Tongue (tissue), 1 donor: ENCODE measurements at regions not wholly inside any gene's neighbourhood (a gene's known extent, or its start where the extent isn't known, plus 50 kb on each side); places are given as distances from the start of the nearest gene placed in this dataset.
A peak's percentile ranks its signal among the peaks of the same experiment; 100 is the strongest.

Experiments
- DNase-seq: peaks from one replicate; pipeline ENCODE4 v3.0.0-alpha.2; 2015

DNA sequence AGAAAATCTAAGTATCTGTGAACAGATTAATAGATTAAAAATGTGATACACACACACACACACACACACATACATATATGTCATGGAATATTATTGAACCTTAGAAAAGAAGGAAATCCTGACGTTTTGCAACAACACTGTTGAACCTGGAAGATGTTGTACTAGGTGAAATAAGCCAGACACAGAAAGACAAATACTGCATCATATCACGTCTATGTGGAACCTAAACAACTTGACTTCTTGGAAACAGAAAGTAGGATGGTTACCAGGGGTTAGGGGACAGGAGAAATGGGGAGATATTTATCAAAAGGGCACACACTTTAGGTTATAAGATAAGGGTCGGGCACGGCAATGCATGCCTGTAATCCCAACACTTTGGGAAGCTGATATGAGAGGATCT, 698.4 kb upstream of the ID2 start:
- DNase-seq: no peak

DNA sequence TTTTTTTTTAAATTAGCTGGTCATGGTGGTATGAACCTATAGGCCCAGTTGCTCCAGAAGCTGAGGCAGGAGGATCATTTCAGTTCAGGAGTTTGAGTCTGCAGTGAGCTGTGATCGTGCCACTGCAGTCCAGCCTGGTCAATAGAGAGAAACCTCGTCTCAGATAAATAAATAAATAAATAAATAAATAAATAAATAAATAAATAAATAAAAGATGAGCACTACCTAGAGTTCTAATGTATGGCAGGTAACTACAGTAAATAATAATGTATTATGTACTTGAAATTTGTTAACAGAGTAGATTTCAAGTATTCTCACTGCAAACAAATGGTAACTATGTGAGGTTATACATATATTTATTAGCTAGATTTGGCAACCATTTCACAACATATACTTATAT, 697.9 kb upstream of the ID2 start:
- no peak for DNase-seq

DNA sequence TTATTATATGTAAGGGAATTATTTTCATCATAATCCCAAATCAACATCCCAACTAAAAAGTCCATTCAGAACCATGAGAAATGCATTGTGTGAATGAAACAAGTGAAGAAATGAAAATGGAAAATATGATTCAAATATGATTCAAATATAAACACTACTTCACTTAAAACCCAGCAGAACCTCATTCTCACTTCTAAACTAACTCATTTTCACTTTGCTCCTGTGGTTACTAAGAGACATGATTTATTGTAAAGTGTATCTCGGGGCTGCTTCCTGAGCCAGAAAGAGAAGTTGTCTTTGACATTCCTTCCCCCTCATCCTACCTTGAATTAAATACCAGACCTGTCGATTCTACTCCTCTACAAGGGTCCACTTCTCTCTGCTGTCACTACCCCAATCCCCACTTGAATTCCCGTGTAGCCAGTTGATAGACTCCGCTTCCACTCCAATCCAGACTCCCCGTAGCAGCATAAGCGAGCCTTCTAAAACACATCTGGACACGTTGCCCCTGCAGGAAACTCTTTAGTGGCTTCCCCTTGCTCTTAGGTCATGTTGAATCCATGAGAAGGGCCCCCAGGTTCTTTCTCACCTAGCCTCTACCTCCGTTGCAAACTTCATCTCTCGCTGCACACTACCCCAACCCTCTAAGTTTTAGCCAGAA, 697.0 kb upstream of the ID2 start:
- no peak for DNase-seq

DNA sequence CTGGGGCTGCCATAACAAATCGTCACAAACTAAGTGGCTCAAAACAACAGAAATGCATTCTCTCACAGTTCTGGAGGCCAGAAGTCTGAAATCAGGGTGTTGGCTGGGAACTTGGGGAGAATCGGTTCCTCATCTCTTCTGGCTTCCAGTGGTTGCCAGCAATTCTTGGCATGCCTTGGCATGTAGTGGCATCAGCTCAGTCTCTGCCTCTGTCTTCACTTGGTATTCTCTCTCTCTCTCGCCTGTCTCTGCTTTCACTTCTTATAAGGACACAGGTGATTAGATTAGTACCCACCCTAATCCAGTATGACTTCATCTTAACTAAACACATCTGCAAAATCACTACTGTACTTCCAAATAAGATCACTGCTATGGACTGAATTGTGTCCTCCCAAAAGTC, 695.4 kb upstream of the ID2 start:
- no peak for DNase-seq

DNA sequence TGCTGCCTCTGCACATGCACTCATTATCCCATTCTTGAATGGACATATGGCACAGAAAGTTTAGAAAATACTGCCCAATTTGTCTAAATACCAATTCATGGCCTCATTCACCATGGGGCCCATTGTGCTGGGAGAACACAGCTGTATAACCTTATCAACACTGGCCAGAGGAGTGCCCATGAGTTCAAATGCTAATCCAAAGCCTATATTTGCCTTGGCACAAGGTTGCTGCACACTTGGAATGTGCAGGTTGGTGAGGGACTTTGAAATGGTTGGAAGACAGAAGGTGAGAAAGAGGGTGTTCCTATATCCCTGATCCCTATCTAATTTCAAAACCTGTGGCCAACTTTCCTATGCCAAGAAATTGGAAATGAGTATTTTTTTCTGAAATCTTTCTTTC, 693.9 kb upstream of the ID2 start:
- no peak for DNase-seq

DNA sequence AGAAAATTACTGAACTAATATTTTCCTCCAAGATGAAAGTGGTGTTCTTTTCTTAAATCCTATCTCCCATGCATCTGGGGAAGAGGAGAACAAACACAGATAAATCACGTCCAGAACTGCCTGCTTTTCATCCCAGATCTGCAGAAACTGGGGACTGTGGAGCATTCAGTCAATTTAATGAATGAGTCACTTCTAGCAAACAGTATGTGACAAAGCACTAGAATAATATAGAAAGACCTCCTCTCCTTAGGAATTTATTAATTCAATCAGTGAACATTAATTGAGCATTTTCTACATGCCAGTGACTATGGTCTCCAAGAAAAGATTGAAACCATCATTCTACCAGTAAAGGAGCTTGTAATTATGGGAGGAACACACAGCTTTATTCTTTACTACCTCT, 693.4 kb upstream of the ID2 start:
- no peak for DNase-seq

DNA sequence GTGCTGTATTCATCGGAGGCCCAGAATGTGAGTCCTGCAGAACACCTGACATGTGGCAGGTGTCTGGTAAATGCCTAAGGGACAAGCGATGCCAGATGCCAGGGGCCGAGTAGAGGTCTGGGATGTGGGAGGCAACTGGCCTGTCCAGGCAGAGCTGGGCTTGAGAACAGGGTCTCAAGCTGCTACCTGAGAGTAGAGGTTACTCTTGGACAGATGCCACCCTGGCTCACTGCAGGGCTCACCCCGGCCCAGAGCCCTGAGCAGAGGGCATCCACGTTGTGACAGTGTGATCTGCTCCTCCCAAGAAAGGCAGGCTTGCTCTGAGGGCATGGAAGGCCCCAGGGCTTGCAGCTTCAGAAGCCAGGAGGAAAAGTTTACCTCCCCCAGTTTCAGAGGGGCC, 692.0 kb upstream of the ID2 start:
- no peak for DNase-seq

DNA sequence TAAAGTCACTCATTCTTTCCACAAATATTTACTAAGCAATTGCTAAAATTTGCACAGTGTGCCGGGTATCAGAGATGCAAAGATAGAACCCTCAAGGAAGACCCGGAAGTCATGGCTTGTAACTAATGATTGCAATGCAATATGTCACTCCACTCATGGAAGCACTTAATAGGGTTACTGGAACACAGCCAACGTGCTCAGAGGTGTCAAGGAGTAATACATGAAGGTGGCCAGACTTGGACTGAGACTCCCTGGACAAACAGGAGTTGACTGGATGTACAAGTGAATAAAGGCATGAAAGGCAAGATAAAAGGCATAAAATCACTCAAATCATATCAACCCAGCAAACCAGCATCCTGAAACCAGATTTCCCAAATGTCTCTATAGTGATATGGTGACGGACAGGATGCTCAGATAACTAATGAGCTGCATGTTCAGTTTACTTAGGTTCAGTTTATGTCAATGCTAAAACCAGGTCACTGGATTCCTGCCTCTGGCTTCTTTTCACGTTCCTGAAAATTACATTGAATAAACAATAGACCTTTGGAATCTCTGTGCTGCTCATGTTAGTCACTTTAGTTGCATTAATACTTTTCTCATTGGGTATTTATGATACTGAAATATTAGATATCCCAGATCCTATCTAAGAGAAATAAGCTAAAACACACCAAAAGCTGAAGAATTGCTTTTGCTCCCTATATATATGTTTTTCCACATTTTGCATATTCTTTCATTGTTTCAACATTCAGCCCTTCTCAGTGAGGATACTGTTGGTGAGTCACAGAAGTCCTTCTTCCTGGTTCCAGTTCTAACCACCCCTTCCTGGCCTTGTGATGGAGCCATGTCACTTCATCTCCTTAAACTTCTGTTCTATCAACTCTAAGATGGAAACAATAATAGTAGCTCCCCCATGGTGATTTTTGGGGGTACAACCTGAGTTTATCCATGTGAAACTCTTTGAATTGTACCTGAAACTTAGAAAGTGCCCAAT, 688.9 kb upstream of the ID2 start:
- no peak for DNase-seq

DNA sequence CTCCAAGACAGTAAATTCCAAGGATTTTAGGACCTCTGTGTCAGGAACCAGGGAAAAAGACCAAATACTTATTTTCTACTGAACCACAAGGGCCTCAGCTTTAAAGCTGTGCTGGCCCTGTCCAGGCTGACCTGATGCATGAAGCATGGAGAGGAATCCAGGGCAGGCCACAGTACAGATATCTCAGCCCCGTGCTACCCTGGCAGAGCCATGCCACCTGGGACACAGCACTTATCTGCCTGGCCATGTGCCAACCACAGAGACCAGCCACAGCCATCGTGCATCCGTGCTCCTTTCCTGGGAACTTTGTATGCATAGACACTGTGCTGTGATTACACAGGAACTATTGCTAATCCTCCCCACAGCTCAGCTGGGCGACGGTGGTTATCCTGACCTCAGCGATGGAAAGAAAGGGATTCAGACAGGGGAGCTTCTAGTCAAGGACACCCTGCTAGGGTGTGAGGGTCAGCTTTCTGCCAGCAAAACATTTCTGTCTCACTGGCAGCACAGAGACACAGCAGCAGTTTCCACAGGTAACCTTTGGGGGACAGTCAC, 687.4 kb upstream of the ID2 start:
- DNase-seq: peak; percentile 45

DNA sequence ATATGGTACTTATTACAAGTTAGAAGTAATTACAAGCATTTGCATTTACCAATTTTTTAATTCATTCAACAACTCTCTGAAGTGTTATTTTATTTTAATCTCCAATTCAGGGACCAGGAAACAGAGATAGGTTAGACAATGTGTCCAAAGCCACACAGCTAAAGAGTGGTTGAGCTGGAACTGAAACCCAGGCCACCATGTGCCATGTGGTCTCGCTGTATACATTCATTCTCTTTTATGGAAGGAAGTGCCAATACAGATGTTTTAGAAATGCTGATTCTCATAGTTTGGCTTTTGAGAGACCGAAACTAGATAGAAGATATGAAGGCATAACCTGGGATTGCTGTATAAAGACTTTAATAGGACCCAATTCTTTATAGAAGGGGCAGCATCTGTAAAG, 684.6 kb upstream of the ID2 start:
- DNase-seq: no peak

DNA sequence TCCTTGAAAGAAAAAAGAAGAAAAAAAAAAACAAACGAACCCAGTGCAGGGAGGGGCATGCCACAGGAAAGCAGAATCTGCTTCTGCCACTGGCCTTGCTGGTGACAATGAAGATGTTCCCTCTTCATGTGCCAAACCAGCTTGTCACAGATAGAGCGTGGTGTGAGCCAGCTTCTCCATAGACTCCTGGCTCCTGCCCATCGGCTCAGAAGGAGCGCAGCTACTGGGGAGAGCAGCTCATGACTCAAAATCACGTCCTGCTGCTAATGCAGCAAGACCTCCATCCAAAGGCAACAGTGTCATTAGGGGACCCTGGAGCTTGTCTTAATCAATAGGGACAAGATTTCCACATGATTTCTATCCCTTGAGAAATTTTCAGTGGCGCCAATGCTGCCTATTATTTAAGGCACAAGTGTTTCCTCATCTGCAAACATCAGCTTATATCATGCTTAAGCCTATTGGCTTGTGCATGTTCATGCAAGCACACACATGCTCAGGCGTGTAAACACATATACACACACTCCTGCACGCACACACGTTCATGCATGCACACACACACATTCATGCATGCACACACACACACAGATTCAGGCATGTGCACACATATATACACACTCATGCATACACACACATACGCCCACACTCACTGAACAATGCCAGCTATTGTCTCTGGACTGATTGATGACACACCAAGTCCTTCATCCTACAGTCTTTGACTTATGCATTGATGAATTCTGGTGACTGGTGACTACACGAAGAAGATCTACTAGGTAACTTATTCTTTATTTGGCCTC, 682.0 kb upstream of the ID2 start:
- no peak for DNase-seq

DNA sequence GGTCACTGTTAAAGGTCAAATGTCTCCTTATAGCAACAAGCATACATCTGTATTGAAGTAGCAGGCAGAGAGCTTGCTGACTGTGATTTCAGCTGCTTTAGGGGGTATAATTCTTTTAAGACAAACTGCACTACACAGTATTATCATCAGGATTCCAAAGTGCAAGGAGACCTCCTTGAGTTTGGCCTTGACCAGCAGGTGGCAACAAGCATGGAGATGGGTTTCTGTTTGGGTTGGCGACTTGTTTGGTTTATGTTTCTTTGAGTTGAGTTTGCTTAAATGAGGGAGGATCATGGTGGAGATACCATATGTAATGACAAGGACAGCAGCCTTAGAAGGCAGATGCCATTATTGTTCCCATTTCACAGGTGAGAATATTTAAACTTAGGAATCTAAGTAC, 681.0 kb upstream of the ID2 start:
- DNase-seq: no peak

DNA sequence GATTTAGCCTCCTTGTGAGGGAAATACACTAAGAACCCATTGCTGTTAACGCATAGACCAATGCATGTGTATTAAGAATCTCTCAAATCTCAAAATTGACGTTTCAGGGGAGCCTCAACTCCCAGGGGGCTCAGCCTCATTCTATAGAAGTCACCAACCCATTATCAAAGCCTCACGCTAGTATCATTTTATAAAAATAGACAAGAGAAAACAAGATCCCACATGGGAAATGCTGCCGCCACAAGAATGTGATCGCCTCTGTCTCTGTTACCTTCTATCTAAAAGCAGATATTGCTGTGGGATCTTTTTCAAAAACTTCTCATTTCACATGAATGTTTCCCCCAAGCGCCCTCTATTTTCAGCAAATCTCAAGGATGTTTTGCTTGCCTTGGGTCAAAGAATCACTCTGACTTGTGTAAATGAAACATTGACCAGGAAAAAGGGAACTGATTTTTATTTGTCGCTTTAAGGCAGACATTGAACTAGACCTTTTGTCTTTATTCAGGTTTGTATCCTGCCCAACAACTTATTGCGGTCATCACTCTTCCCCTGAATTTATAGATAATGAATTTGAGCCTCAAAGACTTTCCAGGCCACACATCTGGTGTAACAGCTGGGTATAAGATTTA, 679.0 kb upstream of the ID2 start:
- DNase-seq: no peak

DNA sequence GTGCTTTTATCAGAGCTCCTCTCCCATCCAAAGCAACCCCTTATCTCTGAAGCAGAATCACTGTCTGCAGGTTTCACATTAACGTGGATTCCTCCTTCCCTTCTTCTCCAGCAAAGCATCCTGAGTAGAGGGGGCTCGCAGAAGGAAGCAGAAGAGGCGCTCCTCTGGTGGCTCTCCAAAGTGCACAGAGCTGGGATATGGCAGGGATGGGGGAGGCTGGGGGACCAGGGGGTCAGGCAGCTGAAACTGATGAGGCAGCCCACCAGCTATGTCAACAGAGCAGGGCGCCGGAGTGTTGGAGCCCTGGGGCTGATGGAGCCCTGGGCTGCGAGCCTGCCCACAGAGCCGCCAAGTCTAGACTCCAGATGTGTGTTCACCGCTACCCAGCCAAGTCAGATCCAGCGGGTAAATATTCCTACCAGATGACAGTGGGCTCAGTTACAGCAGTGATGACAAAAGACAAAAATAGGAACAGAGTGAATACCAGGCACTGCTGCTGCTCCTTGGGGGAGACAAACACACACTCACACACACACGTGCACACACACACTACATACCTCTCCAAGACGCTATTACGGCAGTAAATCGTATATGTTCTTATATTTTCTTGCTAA, 678.3 kb upstream of the ID2 start:
- DNase-seq: peak; percentile 88

DNA sequence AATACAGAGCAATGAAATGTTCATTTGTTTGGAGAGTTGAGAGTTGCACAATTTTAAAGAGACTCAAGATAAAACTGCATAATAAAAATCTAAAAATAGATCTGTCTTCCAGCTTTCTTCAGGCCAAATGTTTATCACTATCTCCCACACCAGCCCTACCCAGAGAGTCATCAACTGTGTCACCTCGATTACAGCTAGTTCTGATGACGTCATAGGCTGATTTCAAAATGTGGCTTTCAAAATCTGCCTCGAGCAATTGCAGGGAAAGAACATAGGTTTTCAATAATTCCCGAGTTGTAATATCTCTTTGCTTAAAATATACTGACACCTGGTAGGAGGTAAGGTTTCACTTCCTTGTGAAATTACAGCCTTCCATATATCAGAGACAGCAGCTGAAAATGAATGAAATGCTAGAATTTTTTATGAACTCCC, 677.6 kb upstream of the ID2 start:
- DNase-seq: peak; percentile 52

DNA sequence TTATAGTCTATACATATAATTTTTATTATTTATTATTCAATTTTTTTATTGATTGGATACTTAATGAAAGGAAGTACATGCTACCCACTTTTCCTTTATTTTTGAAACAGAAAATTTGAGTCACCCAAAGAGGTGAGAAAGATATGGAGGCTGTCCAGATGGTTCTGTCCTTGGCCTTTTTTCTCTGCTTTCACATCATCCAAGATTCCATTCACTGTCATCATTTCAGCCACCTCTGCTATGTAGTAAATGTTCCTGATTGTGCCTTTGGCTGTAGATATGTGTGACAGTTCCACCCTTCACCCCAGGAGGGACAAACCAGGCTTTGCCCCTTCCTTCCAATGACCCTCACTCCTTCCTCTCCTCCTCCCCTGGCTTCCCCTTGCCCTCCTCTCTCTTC, 675.7 kb upstream of the ID2 start:
- no peak for DNase-seq

DNA sequence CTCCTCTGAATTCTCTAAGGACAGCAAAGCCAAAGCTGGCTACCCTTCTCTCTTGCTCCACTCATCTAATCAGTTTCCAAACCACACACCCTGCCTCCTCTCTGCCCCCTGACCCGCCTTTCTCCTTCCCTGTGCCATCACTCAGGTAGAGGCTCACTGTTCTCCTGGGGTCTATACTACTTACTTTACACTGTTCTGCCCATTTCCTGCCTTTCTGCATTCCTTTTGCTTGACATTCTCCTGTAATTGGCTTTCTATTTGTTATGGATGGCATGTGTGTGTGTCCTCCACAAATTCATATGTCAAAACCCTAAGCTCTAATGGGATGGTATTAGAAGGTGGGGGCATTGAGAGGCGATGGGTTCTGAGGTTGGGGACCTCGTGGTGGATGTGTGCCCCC, 675.2 kb upstream of the ID2 start:
- no peak for DNase-seq

DNA sequence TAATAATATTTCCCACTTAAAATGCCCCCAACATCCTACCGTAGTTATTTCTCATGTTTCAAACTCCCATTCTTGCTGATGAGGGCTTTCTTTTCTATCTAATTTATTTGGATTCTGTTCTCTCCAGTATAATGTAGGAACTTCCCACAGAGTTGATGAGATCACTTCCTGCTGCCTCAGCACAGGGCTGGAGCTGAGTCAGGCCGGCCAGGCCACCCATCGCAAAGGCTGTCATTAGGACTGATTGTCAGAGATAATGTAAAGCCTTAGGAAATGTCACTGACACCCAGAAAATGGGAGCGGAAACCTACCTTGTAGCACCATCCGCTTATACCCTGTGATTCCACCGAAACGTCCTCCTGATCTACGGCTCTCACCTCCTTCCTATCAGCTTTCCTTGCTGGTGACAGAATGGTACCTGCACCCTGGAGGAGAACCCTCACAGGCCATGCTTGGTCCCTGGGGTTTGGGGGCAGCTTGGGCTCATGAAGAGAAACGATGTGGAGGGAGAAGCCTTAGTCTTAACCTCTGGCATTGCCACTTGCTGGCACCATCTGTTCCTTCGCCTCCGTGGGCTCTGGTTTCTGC, 672.8 kb upstream of the ID2 start:
- DNase-seq: no peak

DNA sequence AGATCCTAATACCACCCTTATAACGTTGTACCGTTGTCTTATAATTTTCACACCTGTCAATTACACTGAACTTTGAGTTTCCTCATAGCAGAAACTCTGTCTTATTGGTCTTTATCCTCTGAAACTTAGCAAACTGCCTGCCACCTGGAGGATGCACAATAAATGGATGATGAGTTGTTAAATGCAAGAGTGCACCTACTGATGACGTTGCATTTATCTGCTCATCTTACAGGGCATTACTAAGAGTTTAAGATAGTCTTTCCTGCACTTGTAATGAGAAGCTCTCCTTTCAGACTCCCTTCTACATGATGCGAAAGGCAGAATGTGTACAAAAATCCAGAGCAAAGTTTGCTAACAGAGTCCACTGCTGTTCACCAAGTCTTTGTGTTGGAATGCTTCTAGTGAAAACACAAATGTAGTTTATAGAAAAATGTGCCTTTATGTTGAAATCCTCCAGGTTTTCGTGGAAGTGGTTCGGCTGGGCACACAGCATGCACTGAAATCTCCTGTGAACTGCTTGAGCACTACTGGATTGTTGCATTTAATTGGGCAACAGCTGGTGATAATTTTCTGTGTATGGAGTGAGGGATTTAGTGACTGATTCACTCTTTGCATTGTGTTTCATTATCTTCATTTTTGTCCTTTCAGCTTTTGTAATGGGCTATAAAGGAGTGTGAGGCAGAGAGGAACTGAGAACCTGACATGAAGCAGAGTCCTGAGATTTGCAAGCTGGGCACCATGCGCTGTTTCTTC, 665.8 kb upstream of the ID2 start:
- no peak for DNase-seq

DNA sequence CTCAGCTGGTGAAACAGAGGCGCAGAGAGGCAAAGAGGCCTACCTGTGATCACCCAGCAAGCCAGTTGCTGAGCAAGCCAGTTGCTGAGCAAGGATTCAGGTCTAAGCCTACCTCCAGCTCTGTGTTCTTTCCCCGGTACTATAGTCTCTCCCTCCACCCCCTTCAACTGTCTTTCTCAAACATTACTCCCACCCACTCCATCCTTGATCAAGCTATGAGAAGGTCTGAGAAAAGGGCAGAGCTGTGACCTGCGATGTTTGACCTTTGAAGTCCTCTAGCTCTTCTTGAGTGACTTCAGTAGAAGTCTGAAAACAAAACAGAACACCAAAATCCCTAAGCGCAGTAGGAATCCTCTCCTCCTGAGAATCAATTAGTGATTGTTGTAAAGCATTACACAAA, 665.2 kb upstream of the ID2 start:
- DNase-seq: no peak

DNA sequence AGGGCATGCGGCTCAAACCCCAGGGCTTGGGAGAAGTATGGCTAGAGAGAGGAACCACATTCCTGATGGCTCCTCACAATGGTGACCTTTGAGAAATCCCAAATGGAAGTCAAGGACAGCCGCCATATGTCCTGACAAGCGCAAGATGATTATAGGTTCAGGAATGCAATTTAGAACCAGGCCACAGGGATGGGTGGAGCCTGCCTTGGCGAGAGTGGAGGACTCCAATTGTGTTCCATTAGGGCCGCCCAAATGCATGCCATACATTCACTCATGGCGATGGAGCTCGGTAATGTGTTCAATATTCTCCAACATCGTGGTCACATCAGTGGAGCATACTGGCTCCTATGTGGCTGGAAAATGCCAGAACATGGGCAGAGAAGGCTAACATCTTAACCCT, 662.9 kb upstream of the ID2 start:
- DNase-seq: no peak
